AG09309 (cell line): ENCODE measurements at regions not wholly inside any gene's neighbourhood (a gene's known extent, or its start where the extent isn't known, plus 50 kb on each side); places are given as distances from the start of the nearest gene placed in this dataset.
"Not testable (repeated sequence)": the region's sequence is repeated elsewhere in the genome, so short reads cannot be mapped to it uniquely, and the experiment has no call there.

ENCODE experiments used
- DNase-seq: peaks from one replicate; pipeline ENCODE4 v3.0.0-alpha.2; 2010; ENCODE audit warnings: low read depth
- H3K4me3 ChIP-seq: 2 replicates; pipeline ENCODE4 v1.5.1; 2011; ENCODE audit warnings: mild to moderate bottlenecking, low read depth, low read length, moderate library complexity; ENCODE audit not compliant: control insufficient read depth
- TF ChIP-seq, protein P1 (sequence below): IDR thresholded peaks from 2 replicates; pipeline ENCODE4 v1.5.1; 2011; ENCODE audit warnings: mild to moderate bottlenecking, low read depth, low read length, inconsistent platforms; ENCODE audit not compliant: insufficient read depth, control insufficient read depth; ENCODE audit errors: missing control alignments

DNA sequence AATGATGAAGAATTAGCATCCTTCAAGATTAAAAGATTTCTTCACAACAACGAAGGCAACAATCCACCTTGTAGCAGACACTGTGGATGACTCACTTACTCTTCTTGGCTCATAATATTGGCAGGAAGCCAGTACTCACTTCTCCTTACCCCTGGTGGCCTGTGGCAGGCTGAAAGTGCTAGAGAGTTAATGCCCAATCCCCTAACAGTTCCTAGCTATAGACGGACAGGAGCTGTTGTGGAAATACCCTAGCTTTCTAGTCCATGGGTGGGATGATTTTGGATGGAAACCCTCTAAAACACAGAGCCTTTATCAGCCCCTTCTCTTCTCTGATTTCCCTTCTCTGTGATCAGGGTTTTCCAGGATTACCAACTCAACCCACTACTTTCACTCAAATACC lies 128.6 kb upstream of the NYAP2 start:
- DNase-seq = no peak
- TF ChIP-seq, protein P1, sequence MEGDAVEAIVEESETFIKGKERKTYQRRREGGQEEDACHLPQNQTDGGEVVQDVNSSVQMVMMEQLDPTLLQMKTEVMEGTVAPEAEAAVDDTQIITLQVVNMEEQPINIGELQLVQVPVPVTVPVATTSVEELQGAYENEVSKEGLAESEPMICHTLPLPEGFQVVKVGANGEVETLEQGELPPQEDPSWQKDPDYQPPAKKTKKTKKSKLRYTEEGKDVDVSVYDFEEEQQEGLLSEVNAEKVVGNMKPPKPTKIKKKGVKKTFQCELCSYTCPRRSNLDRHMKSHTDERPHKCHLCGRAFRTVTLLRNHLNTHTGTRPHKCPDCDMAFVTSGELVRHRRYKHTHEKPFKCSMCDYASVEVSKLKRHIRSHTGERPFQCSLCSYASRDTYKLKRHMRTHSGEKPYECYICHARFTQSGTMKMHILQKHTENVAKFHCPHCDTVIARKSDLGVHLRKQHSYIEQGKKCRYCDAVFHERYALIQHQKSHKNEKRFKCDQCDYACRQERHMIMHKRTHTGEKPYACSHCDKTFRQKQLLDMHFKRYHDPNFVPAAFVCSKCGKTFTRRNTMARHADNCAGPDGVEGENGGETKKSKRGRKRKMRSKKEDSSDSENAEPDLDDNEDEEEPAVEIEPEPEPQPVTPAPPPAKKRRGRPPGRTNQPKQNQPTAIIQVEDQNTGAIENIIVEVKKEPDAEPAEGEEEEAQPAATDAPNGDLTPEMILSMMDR = no peak
- H3K4me3 ChIP-seq = no peak overlapping the region

DNA sequence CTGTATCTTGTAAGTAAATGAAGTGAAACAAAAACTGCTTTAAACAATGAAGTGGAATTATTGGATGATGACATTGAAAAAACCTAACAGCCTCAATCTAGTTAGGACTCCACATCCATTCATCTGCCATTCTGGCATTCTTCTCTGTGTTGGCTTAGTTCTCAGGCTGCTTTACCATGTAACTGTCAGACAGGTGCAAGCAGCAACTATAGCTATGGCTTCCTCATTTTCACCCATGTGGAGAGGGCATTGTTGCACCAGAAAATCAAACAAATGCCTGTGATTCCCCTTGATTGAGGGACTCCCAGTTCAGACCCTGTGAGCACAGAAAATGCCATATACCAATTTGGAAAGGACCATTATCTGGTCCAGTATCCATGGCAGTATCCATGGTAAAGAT lies 129.5 kb upstream of the NYAP2 start:
- DNase-seq = no peak
- TF ChIP-seq, protein P1 = no peak
- H3K4me3 ChIP-seq = no peak overlapping the region

DNA sequence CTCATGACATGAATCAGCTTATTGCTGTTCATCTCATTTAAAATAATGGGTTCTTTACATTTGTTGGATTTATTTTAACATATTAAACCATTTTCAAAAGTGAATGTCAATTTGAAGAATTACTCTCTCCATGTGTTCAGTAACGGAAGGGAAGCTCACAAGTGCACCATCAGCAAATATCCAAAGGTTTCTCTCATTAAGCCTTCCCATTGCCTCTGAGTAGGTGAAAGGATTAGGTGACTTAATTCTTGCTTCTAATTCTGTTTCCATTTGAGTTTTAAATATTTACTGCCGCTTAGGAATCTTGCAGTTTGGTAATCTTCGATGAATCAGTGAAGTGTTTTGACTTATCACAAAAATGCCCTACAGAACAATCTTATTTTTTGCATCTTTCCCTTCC lies 145.1 kb upstream of the NYAP2 start:
- TF ChIP-seq, protein P1 = no peak
- DNase-seq = no peak
- H3K4me3 ChIP-seq = no peak overlapping the region

DNA sequence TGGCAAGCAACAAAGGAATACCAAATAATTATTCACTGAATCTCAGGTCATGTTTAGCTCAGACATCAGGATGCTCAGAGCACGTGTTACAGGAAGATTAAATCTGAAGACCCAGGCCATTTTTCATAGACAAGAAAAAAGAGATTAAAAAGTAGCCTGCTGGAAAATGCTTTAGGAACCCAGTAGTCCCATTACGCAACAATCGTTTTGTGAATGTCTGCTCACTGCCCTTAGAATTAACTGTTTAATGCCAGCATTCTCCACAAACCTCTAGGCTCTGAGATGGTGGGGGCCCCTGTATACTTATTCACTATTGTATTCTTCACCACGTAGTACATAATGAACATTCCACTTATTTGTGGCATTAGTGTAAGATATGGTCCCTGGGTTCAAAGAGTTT lies 154.6 kb upstream of the NYAP2 start:
- DNase-seq = no peak
- H3K4me3 ChIP-seq = no peak overlapping the region
- TF ChIP-seq, protein P1 = no peak

DNA sequence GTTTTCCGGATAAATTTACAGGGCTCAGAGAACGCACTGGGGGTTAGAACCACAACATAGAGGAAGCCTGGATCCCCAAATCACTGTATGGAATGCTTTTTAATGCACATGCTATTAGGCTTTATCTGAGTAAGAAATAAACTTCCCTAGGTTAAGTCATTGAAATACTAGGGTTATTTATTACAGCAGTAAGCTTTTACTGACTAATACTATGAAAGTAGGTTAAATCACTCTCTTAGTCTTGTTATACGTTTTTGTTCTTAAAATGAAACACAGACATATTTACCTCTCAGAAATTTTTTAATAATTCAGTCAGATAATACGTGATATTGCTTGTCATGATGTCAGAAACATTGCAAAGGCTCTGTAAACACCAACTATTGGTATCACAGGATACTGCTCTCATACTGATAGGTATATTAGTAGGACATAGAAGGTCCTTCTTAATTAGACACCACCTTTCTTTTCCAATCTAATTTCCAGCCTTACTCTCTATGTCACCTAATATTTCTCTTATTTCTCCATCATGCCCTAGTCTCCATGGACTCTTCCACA lies 162.7 kb upstream of the NYAP2 start:
- TF ChIP-seq, protein P1 = no peak
- H3K4me3 ChIP-seq = no peak overlapping the region
- no peak for DNase-seq

DNA sequence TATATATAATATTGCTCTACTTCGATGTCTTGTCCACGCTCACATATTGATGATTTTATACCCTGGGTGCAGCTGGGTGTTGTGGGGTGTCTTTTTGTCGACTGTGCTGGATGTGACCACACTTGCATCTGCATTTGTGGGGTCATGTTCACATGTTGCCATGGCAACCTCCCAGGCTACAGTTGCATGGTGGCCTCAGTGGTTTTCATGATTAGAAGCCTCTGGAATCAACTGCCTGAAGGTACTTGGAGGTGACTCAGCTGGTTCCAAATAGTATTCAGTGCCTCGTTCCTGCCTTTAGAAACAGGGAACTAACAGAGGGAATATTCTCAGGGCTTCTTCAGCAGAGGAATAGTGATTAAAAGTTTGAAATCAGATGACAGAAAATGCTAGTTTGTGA lies 166.3 kb upstream of the NYAP2 start:
- TF ChIP-seq, protein P1 = no peak
- DNase-seq = no peak

DNA sequence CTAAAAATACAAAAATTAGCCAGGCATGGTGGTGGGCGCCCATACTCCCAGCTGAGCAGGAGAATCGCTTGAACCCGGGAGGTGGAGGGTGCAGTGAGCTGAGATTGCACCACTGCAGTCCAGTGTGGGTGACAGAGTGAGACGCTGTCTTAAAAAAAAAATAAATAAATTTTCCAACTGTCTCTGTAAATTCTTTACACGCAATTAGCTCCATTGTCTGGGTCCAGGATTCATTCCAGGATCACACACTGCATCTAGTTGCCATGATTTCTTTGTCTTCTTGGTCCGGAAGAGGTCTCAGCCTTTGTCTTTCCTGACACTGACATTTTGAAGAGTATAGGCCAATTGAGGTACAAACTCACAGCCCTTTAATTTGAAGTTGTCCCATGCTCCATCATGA lies 167.6 kb upstream of the NYAP2 start:
- TF ChIP-seq, protein P1 = no peak
- DNase-seq = no peak

More for the DNA sequence above, 166.3 kb upstream of the NYAP2 start:
- no peak overlapping the region for H3K4me3 ChIP-seq

DNA sequence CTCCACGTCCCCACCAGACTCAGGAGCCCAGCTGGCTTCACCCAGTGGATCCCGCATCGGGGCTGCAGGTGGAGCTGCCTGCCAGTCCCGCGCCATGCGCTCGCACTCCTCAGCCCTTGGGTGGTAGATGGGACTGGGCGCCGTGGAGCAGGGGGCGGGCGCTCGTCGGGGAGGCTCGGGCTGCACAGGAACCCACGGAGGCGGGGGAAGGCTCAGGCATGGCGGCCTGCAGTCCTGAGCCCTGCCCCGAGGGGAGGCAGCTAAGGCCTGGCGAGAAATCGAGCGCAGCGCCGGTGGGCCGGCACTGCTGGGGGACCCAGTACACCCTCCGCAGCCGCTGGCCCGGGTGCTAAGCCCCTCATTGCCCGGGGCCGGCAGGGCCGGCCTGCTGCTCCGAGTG lies 170.2 kb upstream of the NYAP2 start:
- H3K4me3 ChIP-seq, DNase-seq: not testable (repeated sequence)

More for the DNA sequence above, 167.6 kb upstream of the NYAP2 start:
- H3K4me3 ChIP-seq = no peak overlapping the region
